SK-N-SH (cell line): ENCODE measurements at regions not wholly inside any gene's neighbourhood (a gene's known extent, or its start where the extent isn't known, plus 50 kb on each side); places are given as distances from the start of the nearest gene placed in this dataset.
"Not testable (repeated sequence)": the region's sequence is repeated elsewhere in the genome, so short reads cannot be mapped to it uniquely, and the experiment has no call there.

ENCODE experiments used
- CTCF ChIA-PET: fragments of 300-600, 350-600 bp; formaldehyde crosslinking; extraction: SDS; loops from one replicate; lab custom pipeline; 2021; lab: Yijun Ruan, JAX
- POLR2A ChIA-PET: fragments of 350-600 bp; sonication (Branson Sonifier 250); formaldehyde crosslinking; extraction: SDS; loops from one replicate; lab custom pipeline; 2020; ENCODE audit warnings: antibody characterized with exemption, inconsistent platforms; lab: Yijun Ruan, JAX
- DNase-seq: peaks from one replicate; pipeline ENCODE4 v3.0.0; 2012
- H2AFZ ChIP-seq: fragments of 200-600 bp; sonication (generic); 2 replicates; pipeline ENCODE4 v1.8.1; 2016; ENCODE audit warnings: antibody characterized with exemption, mild to moderate bottlenecking, low read depth
- H3F3A ChIP-seq: fragments of 200-600 bp; sonication (generic); replicated peaks from 2 replicates; pipeline ENCODE3; 2016; ENCODE audit warnings: antibody characterized with exemption, mild to moderate bottlenecking; ENCODE audit not compliant: insufficient read depth
- H3K27ac ChIP-seq, 2 experiments: fragments of 200-500 bp in 1 of 2; fragments of 200-600 bp in 1 of 2; sonication (Bioruptor generic) in 1 of 2; sonication (generic), shearing (Covaris generic) in 1 of 2; 2 replicates each; pipeline versions ENCODE4 v1.5.1 to v1.6.1; 2014 to 2016; ENCODE audit warnings: low read depth in 2 of 2, inconsistent platforms in 1 of 2, low read length in 1 of 2, mild to moderate bottlenecking in 1 of 2, mixed read lengths in 1 of 2
- H3K27me3 ChIP-seq: fragments of 200-600 bp; sonication (generic), shearing (Covaris generic); 2 replicates; pipeline ENCODE4 v1.6.1; 2016; ENCODE audit warnings: mixed run types; ENCODE audit not compliant: insufficient read depth
- H3K36me3 ChIP-seq, 2 experiments: fragments of 200-500 bp in 1 of 2; fragments of 200-600 bp in 1 of 2; sonication (Bioruptor generic) in 1 of 2; sonication (generic) in 1 of 2; replicated peaks in 1 of 2; 2 replicates each; pipeline versions ENCODE3 to v1.5.1; 2014 to 2016; ENCODE audit warnings: low read length in 1 of 2, mild to moderate bottlenecking in 1 of 2; ENCODE audit not compliant: insufficient read depth in 2 of 2, control insufficient read depth in 1 of 2
- H3K4me1 ChIP-seq, 2 experiments: fragments of 200-500 bp in 1 of 2; fragments of 200-600 bp in 1 of 2; sonication (Bioruptor generic) in 1 of 2; sonication (generic), shearing (Covaris generic) in 1 of 2; 2 replicates each; pipeline versions ENCODE4 v1.5.1 to v1.6.1; 2014 to 2016; ENCODE audit warnings: low read depth in 1 of 2, low read length in 1 of 2, mixed run types in 1 of 2; ENCODE audit not compliant: insufficient read depth in 2 of 2, control insufficient read depth in 1 of 2
- H3K4me2 ChIP-seq: fragments of 200-600 bp; sonication (generic), shearing (Covaris generic); 2 replicates; pipeline ENCODE4 v1.6.1; 2017; ENCODE audit warnings: mixed run types
- H3K4me3 ChIP-seq, 2 experiments: fragments of 200-500 bp in 1 of 2; fragments of 200-600 bp in 1 of 2; sonication (Bioruptor generic) in 1 of 2; sonication (generic), shearing (Covaris generic) in 1 of 2; 2 replicates each; pipeline versions ENCODE4 v1.5.1 to v1.8.1; 2014 to 2016; ENCODE audit warnings: low read depth in 2 of 2, inconsistent platforms in 1 of 2, low read length in 1 of 2, mild to moderate bottlenecking in 1 of 2, mixed read lengths in 1 of 2, moderate library complexity in 1 of 2
- H3K79me2 ChIP-seq: fragments of 200-600 bp; sonication (generic); 2 replicates; pipeline ENCODE4 v1.8.1; 2017; ENCODE audit warnings: mild to moderate bottlenecking; ENCODE audit not compliant: insufficient read depth
- H3K9ac ChIP-seq: fragments of 200-600 bp; sonication (generic); 2 replicates; pipeline ENCODE4 v1.6.1; 2017; ENCODE audit warnings: mixed run types
- H3K9me2 ChIP-seq: fragments of 200-600 bp; sonication (generic); 2 replicates; pipeline ENCODE4 v1.6.1; 2017; ENCODE audit warnings: mixed run types
- H3K9me3 ChIP-seq: fragments of 200-600 bp; sonication (generic); 2 replicates; pipeline ENCODE4 v1.6.1; 2017; ENCODE audit warnings: mixed run types, mild to moderate bottlenecking, moderate library complexity
- H4K20me1 ChIP-seq: fragments of 200-600 bp; sonication (generic); 2 replicates; pipeline ENCODE4 v1.6.1; 2017; ENCODE audit warnings: mild to moderate bottlenecking, mixed run types; ENCODE audit not compliant: insufficient read depth
- GABPA ChIP-seq: IDR thresholded peaks from 2 replicates; pipeline ENCODE4 v1.4.0; 2012; ENCODE audit warnings: low read depth, mild to moderate bottlenecking
- IRF3 ChIP-seq: fragments of 150-350 bp; IDR thresholded peaks from 2 replicates; pipeline ENCODE4 v1.6.1; 2016; ENCODE audit warnings: mild to moderate bottlenecking, low read depth, low read length
- MAX ChIP-seq: IDR thresholded peaks from 2 replicates; pipeline ENCODE4 v1.4.0; 2012; ENCODE audit warnings: low read depth
- SMC3 ChIP-seq: IDR thresholded peaks from 2 replicates; pipeline ENCODE4 v1.6.1; 2012; ENCODE audit warnings: low read depth, low read length, improper control_type of control experiment
- ZBTB33 ChIP-seq: IDR thresholded peaks from 2 replicates; pipeline ENCODE4 v1.4.0; 2012; ENCODE audit warnings: low read depth, borderline replicate concordance
- WGBS: methylation state at CpG from one replicate; pipeline ENCODE4 v1.1.6; 2017; ENCODE audit warnings: low lambda C conversion rate; 5-methylcytosine and 5-hydroxymethylcytosine counted together
- TF ChIP-seq, protein P1 (sequence below): IDR thresholded peaks from 2 replicates; pipeline ENCODE4 v1.6.1; 2012; ENCODE audit warnings: mild to moderate bottlenecking, low read depth, low read length, moderate library complexity

- TF ChIP-seq, protein P1, sequence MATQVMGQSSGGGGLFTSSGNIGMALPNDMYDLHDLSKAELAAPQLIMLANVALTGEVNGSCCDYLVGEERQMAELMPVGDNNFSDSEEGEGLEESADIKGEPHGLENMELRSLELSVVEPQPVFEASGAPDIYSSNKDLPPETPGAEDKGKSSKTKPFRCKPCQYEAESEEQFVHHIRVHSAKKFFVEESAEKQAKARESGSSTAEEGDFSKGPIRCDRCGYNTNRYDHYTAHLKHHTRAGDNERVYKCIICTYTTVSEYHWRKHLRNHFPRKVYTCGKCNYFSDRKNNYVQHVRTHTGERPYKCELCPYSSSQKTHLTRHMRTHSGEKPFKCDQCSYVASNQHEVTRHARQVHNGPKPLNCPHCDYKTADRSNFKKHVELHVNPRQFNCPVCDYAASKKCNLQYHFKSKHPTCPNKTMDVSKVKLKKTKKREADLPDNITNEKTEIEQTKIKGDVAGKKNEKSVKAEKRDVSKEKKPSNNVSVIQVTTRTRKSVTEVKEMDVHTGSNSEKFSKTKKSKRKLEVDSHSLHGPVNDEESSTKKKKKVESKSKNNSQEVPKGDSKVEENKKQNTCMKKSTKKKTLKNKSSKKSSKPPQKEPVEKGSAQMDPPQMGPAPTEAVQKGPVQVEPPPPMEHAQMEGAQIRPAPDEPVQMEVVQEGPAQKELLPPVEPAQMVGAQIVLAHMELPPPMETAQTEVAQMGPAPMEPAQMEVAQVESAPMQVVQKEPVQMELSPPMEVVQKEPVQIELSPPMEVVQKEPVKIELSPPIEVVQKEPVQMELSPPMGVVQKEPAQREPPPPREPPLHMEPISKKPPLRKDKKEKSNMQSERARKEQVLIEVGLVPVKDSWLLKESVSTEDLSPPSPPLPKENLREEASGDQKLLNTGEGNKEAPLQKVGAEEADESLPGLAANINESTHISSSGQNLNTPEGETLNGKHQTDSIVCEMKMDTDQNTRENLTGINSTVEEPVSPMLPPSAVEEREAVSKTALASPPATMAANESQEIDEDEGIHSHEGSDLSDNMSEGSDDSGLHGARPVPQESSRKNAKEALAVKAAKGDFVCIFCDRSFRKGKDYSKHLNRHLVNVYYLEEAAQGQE, result no peak
- no peak for TF ChIP-seq SMC3
- TF ChIP-seq ZBTB33, result no peak
- no peak for TF ChIP-seq IRF3
- TF ChIP-seq MAX, result no peak
- no peak for TF ChIP-seq GABPA
These were observed 65.1 kb upstream of the TEX264 start (continued) for GRCh38 chr3:51605938-51606337.

GRCh38 chr3:51606871-51607270, 64.2 kb upstream of the TEX264 start:
- WGBS, result over 99% methylated on average over 4 of the region's 4 CpGs
- H3K27ac ChIP-seq, H3F3A ChIP-seq, H3K9ac ChIP-seq, H3K9me2 ChIP-seq, H3K27me3 ChIP-seq, H3K4me1 ChIP-seq, H3K9me3 ChIP-seq, H2AFZ ChIP-seq, H3K79me2 ChIP-seq, POLR2A ChIA-PET, H3K36me3 ChIP-seq, CTCF ChIA-PET, H3K4me3 ChIP-seq, H3K4me2 ChIP-seq, H4K20me1 ChIP-seq, DNase-seq: not testable (repeated sequence)

DNA sequence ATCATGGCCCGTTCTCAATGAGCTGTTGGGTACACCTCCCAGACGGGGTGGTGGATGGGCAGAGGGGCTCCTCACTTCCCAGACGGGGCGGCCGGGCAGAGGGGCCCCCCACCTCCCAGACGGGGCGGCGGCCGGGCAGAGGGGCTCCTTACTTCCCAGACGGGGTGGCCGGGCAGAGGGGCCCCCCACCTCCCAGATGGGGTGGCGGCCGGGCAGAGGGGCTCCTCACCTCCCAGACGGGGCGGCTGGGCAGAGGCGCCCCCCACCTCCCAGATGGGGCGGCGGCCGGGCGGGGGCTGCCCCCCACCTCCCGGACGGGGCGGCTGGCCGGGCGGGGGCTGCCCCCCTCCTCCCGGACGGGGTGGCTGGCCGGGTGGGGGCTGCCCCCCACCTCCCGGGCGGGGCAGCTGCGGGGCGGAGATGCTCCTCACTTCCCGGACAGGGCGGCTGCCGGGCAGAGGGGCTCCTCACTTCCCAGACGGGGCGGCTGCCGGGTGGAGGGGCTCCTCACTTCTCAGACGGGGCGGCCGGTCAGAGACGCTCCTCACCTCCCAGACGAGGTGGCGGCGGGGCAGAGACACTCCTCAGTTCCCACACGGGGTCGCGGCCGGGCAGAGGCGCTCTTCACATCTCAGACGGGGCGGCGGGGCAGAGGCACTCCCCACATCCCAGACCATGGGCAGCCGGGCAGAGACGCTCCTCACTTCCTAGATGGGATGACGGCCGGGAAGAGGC, 63.3 kb upstream of the TEX264 start:
- H3F3A ChIP-seq, H3K9ac ChIP-seq, H3K27me3 ChIP-seq, H3K9me2 ChIP-seq, H3K27ac ChIP-seq, H3K4me1 ChIP-seq, H3K9me3 ChIP-seq, DNase-seq, CTCF ChIA-PET, POLR2A ChIA-PET, H3K4me3 ChIP-seq, H4K20me1 ChIP-seq, H3K36me3 ChIP-seq, H3K79me2 ChIP-seq, H3K4me2 ChIP-seq, H2AFZ ChIP-seq: not testable (repeated sequence)
- WGBS, result 94% methylated on average over 8 of the region's 57 CpGs
